NCI-H446 (cell line): ENCODE measurements at regions not wholly inside any gene's neighbourhood (a gene's known extent, or its start where the extent isn't known, plus 50 kb on each side); places are given as distances from the start of the nearest gene placed in this dataset.
A peak's percentile ranks its signal among the peaks of the same experiment; 100 is the strongest.

Source experiments
- DNase-seq, 2 experiments: peaks; one replicate each; lab custom pipeline; 2025; lab: John Stamatoyannopoulos, UW

DNA sequence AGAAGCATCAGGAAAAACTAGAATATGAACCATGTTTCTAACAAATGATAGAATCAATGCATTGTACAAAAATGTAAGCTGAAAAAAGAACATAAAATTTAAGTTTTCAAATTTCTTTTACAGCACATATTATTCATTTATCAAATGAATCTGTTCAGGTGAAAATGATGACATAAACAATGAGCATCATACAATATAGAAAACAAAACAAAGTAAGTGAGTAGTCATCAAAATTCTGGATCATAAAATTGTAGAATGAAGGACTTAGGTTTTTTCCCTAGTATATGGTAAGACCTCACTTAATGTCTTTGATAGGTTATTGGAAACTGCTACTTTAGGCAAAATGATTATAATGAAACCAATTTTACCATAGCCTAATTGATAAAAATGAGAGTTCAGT, 427.0 kb upstream of the KCNH7 start:
- no peak for DNase-seq

GRCh38 chr2:163264341-163264740, 425.8 kb upstream of the KCNH7 start:
- no peak for DNase-seq

- DNase-seq, result no peak
Observed at GRCh38 chr2:163259489-163259888, 420.9 kb upstream of the KCNH7 start.

- DNase-seq, result no peak
Observed at GRCh38 chr2:163255086-163255485, 416.5 kb upstream of the KCNH7 start.

GRCh38 chr2:163253621-163254285, 415.2 kb upstream of the KCNH7 start:
- no peak for DNase-seq

GRCh38 chr2:163252199-163252598, 413.6 kb upstream of the KCNH7 start:
- DNase-seq, result no peak

DNA sequence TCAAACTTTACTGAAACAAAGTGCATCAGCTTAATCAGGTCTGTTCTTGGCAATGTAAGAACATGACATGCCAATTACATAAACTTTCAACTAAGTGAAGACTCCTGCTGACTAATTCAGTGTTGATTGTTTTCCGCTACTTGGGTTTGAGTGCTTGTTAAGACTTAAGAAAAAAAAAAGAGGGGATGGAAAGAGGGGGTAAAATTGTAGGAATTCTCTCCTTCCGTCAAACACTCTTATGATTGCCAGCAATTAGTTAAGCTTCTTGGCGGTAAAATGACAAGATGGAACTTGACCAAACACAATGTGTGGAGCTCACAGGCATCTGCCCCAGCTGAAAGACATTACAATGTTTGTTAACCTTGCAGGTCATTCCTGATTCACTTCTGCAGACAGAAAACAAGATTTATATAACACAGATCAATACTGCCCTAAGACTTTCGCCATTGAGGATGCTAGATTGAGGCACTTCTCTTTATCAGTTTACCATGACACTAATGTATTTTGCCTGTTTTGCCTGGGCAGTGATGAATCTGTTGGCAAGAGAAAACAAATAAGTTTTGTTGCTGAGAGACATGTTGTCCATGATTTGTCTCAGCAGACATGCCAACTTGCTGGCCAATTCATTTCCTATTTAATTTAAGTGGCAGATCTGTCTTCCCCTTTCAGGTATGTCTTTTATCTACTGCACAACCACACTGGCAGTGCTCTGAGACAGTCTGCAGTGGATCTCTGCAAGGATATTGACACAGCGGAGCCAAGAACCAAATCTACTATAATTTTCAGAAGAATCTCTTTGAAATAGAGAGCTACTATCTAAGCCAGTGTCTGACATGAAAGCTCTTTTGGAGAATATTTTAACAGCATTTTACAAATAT, 410.0 kb upstream of the KCNH7 start:
- peak; percentile 34 to 69 for DNase-seq

DNA sequence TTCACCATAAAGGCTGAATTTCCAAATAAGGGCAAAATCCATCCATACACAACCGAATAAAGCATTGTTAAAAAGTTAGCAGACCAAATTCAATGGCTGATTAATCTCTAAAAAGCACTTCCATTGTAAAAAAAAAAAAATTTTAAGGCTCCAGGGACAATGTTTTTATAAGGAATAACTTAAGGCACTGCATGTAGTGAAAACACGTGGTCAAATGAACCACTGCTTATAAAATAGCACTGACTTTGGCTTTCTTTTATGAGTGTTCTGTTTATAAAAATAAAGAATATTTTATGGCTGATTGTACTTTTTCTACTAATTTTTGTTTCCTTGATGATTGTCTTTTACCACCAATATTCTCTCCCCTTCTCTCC, 409.3 kb upstream of the KCNH7 start:
- DNase-seq, result no peak

- peak in 1 of 2 experiments; percentile 40 for DNase-seq
Observed at GRCh38 chr2:163247156-163247846, 408.7 kb upstream of the KCNH7 start.

DNA sequence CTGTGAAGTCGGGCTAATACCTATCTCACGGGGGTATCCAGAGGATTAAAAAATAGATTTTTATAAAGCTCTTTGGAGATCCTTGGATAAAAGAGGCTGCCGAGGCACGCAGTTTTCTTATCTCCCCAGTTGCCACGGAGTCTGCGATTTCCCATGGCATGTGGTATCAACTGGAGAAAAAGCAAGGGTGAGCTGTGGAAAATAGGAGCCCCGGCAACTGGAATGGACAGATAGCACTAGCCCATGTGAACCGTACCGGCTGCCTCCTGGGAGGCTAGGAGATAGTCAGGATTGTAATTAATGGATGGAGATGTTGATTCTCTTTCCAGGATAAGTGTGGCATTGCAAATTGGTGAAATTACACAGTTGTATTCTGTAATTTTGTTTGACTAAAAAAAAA, 407.6 kb upstream of the KCNH7 start:
- no peak for DNase-seq

- no peak for DNase-seq
Observed at GRCh38 chr2:163236553-163236952, 398.0 kb upstream of the KCNH7 start.

DNA sequence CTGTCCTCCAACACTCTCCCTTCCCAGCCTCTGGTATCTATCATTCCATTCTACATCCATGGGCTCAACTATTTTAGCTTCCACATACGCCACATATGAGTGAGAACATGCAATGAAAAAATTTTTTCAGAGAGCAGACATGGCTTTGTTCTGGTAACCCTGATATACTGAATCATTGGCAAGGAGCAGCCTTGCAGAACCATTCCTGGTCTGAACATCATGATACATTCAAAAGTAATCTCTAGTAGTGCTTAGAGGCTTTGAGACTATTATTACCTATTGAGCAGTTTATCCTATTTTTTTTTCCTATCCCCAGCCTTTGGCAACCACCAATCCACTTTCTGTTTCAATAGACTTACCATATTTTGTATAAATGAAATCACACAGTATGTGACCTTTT, 393.1 kb upstream of the KCNH7 start:
- DNase-seq, result no peak

GRCh38 chr2:163213661-163214081, 375.1 kb upstream of the KCNH7 start:
- no peak for DNase-seq

GRCh38 chr2:163210430-163210918, 371.9 kb upstream of the KCNH7 start:
- DNase-seq, result no peak

GRCh38 chr2:163207693-163208370, 369.3 kb upstream of the KCNH7 start:
- DNase-seq, result no peak

DNA sequence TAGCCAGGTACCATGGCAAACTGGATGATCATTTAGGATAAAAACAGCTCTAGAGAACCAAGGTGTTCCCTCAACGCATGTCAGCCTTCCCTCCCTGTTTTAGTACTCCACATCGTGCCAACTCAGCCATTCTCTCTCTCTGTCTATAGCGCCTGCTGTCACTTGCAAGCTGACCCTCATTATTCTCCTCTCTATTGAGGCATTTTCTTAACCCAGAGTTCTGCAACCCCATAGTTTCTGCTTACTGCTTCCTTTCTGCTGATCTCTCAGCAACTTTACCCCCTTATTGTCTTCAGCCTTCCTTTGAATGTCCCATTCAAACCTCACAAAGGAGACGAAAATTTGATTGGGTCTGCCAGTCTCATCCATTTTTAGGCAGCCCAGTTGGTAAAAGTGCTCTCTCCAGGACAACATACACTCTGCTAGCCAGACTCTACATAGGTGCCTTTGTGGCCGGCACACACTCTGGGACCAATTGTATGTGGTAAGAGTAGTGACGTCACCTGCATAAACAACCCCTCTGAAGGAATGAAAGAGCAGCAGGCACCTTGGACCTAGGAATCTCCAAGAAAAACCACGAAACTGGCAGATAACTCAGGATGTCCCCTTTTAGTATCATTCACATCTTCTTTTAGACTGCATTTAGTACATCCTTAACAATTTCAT, 367.2 kb upstream of the KCNH7 start:
- no peak for DNase-seq

GRCh38 chr2:163200741-163201140, 362.2 kb upstream of the KCNH7 start:
- no peak for DNase-seq

DNA sequence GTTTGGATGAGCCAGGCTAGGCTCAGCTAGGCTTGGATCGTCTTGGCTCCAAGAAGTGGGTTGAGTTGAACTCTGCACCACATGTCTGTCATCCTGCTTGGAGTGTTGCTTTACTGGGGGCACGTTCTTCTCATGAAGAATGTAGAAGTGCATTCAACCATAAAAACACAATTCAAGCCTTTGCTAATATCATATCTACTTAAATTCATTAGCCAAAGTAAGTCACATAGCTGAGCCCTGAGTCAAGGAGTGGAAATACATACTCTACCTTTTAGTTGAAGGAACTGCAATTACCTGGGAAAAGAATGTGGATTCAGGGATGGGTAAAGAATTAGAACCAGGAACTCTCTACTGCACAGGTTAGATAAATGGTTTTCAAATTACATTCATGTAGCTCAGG, 360.4 kb upstream of the KCNH7 start:
- DNase-seq, result peak in 1 of 2 experiments; percentile 16

DNA sequence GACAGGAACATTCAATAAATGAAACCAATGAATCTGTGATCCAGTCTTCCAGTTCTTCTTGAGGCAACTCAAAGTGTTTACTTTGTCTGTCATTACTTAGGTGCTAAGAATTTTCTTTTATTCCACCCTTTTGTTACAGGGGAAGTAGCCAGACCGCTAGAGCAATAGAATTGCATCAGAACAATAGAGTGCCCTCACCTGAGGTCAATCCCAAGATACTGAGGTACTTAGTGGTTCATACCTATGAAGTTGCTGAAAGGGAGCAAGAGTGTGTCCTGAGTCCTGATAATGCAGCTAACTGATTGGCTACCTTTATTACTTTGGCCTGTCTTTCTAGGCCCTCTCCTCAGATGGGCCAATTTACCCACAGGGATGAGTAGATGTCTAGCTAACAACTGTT, 359.4 kb upstream of the KCNH7 start:
- DNase-seq, result no peak

DNA sequence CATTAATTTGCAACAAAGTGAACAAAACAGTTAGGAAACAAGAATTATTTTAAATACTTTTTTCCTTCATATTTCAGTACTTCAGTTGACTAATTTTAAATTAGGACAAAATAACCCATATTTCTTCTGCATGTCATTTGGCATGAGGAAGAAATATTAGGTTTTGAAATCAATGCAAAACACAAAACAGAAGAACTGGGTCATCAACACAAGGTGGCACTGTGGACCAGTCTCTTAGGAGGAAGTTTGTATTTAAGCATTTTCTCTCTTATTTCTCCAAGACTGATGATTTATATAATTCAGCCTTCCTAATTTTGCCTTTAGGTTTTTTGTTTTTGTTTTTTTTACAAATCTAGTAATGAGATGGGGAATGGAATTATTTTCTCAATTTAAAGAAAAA, 352.8 kb upstream of the KCNH7 start:
- DNase-seq, result peak in 1 of 2 experiments; percentile 50

DNA sequence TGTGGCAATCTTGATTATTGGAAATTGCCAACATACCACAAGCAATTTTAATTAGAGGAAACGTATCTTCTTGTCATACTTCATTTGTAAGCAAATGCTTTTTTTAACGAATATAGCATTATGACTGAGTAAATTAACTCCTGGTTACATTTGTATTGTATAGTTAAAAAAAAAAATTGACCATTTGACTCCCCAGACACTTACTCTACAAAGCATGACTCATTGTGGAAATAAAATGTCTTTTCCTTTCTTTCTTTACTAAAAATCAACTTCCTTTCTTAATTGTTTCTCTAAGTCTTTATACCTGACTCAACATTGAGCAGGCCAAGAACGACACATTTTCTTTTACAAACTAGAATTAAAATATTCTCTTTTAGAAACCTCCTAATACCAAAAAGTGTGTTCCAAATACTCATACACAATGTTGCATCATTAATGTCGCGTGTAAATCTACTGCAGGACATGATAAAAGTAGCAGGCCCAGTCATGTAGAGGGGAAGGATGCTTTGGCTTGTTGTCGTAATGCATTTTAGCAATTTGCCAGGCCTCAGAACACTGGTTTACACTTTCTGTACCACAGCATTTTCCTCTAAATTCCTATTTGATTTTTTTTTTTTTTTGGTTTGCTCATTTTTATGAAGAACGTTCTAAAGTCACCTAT, 349.6 kb upstream of the KCNH7 start:
- no peak for DNase-seq
